ENCODE measurements at regions not wholly inside any gene's neighbourhood (a gene's known extent, or its start where the extent isn't known, plus 50 kb on each side); places are given as distances from the start of the nearest gene placed in this dataset.

GRCh38 chr1:198865319-198865718 lies 226.5 kb downstream of the PTPRC start:
- no peak for DNase-seq

GRCh38 chr1:198867182-198867581 lies 228.3 kb downstream of the PTPRC start:
- no peak for DNase-seq

GRCh38 chr1:198873696-198874230 lies 234.9 kb downstream of the PTPRC start:
- no peak for DNase-seq

GRCh38 chr1:198876371-198876871 lies 237.6 kb downstream of the PTPRC start:
- DNase-seq = no peak

- no peak for DNase-seq
These were observed 239.7 kb downstream of the PTPRC start for GRCh38 chr1:198878566-198878965.

- no peak for DNase-seq
These were observed 241.0 kb downstream of the PTPRC start for GRCh38 chr1:198879711-198880306.

- DNase-seq = no peak
These were observed 241.6 kb downstream of the PTPRC start for GRCh38 chr1:198880397-198880796.

- DNase-seq = no peak
These were observed 242.2 kb downstream of the PTPRC start for GRCh38 chr1:198880818-198881597.

GRCh38 chr1:198883184-198883583 lies 244.3 kb downstream of the PTPRC start:
- DNase-seq = no peak

- no peak for DNase-seq
These were observed 249.0 kb downstream of the PTPRC start for GRCh38 chr1:198887866-198888265.

- DNase-seq = no peak
These were observed 249.6 kb downstream of the PTPRC start for GRCh38 chr1:198888379-198888943.

- no peak for DNase-seq
These were observed 250.3 kb downstream of the PTPRC start for GRCh38 chr1:198889101-198889500.

- DNase-seq = no peak
These were observed 250.9 kb downstream of the PTPRC start for GRCh38 chr1:198889749-198890148.

GRCh38 chr1:198890214-198890930 lies 251.5 kb downstream of the PTPRC start:
- DNase-seq = no peak

GRCh38 chr1:198892065-198892464 lies 253.2 kb downstream of the PTPRC start:
- no peak for DNase-seq

GRCh38 chr1:198893141-198893540 lies 254.3 kb downstream of the PTPRC start:
- DNase-seq = no peak

GRCh38 chr1:198893763-198894444 lies 255.1 kb downstream of the PTPRC start:
- no peak for DNase-seq

- DNase-seq = no peak
These were observed 262.4 kb downstream of the PTPRC start for GRCh38 chr1:198901266-198901665.

GRCh38 chr1:198902655-198903054 lies 263.8 kb downstream of the PTPRC start:
- no peak for DNase-seq

GRCh38 chr1:198903203-198903602 lies 264.4 kb downstream of the PTPRC start:
- no peak for DNase-seq

GRCh38 chr1:198903621-198904020 lies 264.8 kb downstream of the PTPRC start:
- no peak for DNase-seq

GRCh38 chr1:198904321-198904720 lies 265.5 kb downstream of the PTPRC start:
- no peak for DNase-seq
